Neural crest cell (in vitro differentiated cells): ENCODE measurements at regions not wholly inside any gene's neighbourhood (a gene's known extent, or its start where the extent isn't known, plus 50 kb on each side); places are given as distances from the start of the nearest gene placed in this dataset.
A peak's percentile ranks its signal among the peaks of the same experiment; 100 is the strongest.

Experiments used
- DNase-seq: peaks from one replicate; pipeline ENCODE4 v3.0.0; 2021; ENCODE audit warnings: low read depth, mixed read lengths, low spot score
- H3K27ac Mint-ChIP-seq: one replicate; pipeline ENCODE4 v1.8.0; 2021; ENCODE audit warnings: mild to moderate bottlenecking, mixed read lengths; ENCODE audit not compliant: unreplicated experiment
- H3K27me3 Mint-ChIP-seq: 2 replicates; pipeline ENCODE4 v1.8.0; 2021; ENCODE audit warnings: low read depth, mild to moderate bottlenecking, mixed read lengths
- H3K36me3 Mint-ChIP-seq: 2 replicates; pipeline ENCODE4 v1.8.0; 2021; ENCODE audit warnings: low read depth, mild to moderate bottlenecking, mixed read lengths
- H3K4me1 Mint-ChIP-seq: 2 replicates; pipeline ENCODE4 v1.8.0; 2021; ENCODE audit warnings: mixed read lengths
- H3K4me3 Mint-ChIP-seq: one replicate; pipeline ENCODE4 v1.8.0; 2021; ENCODE audit warnings: mild to moderate bottlenecking, mixed read lengths
- H3K9me3 Mint-ChIP-seq: 2 replicates; pipeline ENCODE4 v1.8.0; 2021; ENCODE audit warnings: mixed read lengths
- CTCF ChIP-seq: fragments of 200-600 bp; sonication (generic); conservative IDR thresholded peaks from 2 replicates; pipeline ENCODE4 v1.5.0; 2021; ENCODE audit warnings: antibody characterized with exemption, mild to moderate bottlenecking

DNA sequence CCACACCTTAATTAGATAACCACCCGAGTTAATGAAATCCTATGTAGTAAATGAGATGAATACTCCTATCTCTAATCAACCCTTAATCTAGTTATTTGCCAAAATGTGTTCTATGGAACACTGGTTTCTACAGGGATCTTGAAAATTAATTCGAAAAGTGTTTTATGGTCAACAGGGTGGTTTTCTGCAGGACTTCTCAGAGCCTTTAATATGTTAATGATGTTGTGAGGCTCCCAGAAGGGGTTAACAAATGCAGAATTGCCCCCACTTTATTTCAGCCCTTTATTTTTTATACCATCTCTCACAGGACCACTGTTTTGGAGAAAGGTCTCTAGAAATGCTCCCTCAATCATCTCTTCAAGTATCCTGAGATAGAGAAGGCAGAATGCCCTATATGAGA, 153.1 kb upstream of the RPH3A start:
- Mint-ChIP-seq H3K4me1 (no peaks in the 10 kb centered on the region), H3K4me3 (no peak overlapping the region)

GRCh38 chr12:112645586-112645985, 146.0 kb upstream of the RPH3A start:
- TF ChIP-seq CTCF, result no peak
- Mint-ChIP-seq H3K4me3 (no peak overlapping the region), H3K27me3 (peaks cover 75% of the 10 kb centered on the region), H3K4me1 (no peaks in the 10 kb centered on the region), H3K9me3 (no peaks in the 10 kb centered on the region), H3K36me3 (no peaks in the 10 kb centered on the region), H3K27ac (no peak overlapping the region)
- no peak for DNase-seq

More for the DNA sequence above, 153.1 kb upstream of the RPH3A start:
- H3K36me3 Mint-ChIP-seq, result no peaks in the 10 kb centered on the region
- no peaks in the 10 kb centered on the region for H3K9me3 Mint-ChIP-seq
- no peak for TF ChIP-seq CTCF
- DNase-seq, result no peak
- peaks cover 66% of the 10 kb centered on the region for H3K27me3 Mint-ChIP-seq
- H3K27ac Mint-ChIP-seq, result no peak overlapping the region

- Mint-ChIP-seq H3K9me3 (no peaks in the 10 kb centered on the region), H3K27ac (no peak overlapping the region), H3K27me3 (peaks cover 26% of the 10 kb centered on the region), H3K4me3 (no peak overlapping the region), H3K4me1 (no peaks in the 10 kb centered on the region), H3K36me3 (no peaks in the 10 kb centered on the region)
- TF ChIP-seq CTCF, result no peak
- no peak for DNase-seq
These were observed 135.4 kb upstream of the RPH3A start for GRCh38 chr12:112656141-112656540.

GRCh38 chr12:112664569-112664968, 127.0 kb upstream of the RPH3A start:
- Mint-ChIP-seq H3K9me3 (no peaks in the 10 kb centered on the region), H3K27me3 (peaks cover 79% of the 10 kb centered on the region), H3K4me1 (no peaks in the 10 kb centered on the region), H3K27ac (no peak overlapping the region), H3K36me3 (no peaks in the 10 kb centered on the region), H3K4me3 (no peak overlapping the region)
- DNase-seq, result peak; percentile 54
- no peak for TF ChIP-seq CTCF

DNA sequence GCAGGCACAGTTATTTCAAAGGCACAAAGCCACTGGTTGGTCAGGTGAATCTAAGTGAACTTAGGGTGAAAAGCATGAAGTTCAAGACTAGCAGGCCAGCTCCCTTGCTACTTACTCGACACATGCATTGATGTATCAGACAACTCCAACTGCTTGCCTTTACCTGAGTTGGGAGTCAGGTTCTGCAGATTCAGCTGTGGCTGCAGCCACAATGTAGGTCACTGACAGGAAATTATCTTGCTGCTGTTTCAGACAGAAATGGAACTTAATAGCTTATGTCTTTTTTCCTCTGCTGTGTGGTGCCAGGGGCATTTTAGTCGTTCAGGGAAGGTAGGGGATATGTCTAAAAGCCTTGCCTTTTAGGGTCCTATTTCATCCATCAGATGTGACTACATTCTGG, 125.6 kb upstream of the RPH3A start:
- Mint-ChIP-seq H3K27ac (no peak overlapping the region), H3K4me3 (no peak overlapping the region), H3K4me1 (no peaks in the 10 kb centered on the region), H3K9me3 (no peaks in the 10 kb centered on the region), H3K36me3 (no peaks in the 10 kb centered on the region), H3K27me3 (peaks cover 81% of the 10 kb centered on the region)
- DNase-seq, result no peak
- TF ChIP-seq CTCF, result no peak

- Mint-ChIP-seq H3K4me1 (no peaks in the 10 kb centered on the region), H3K4me3 (no peak overlapping the region), H3K27ac (no peak overlapping the region), H3K27me3 (peaks cover 83% of the 10 kb centered on the region), H3K36me3 (no peaks in the 10 kb centered on the region), H3K9me3 (no peaks in the 10 kb centered on the region)
- no peak for TF ChIP-seq CTCF
- DNase-seq, result no peak
These were observed 120.0 kb upstream of the RPH3A start for GRCh38 chr12:112671564-112671963.
